NCI-H146 treated with DMSO at 0.1 percent for 48 hours (cell line): ENCODE measurements at regions not wholly inside any gene's neighbourhood (a gene's known extent, or its start where the extent isn't known, plus 50 kb on each side); places are given as distances from the start of the nearest gene placed in this dataset.
"Not testable (repeated sequence)": the region's sequence is repeated elsewhere in the genome, so short reads cannot be mapped to it uniquely, and the experiment has no call there.

ENCODE experiments used
- DNase-seq: peaks from one replicate; lab custom pipeline; 2025; ENCODE audit not compliant: unreplicated experiment; lab: John Stamatoyannopoulos, UW

- no peak for DNase-seq
These were observed 228.2 kb downstream of the RFPL4B start for GRCh38 chr6:112575309-112575834.

- DNase-seq = no peak
These were observed 229.3 kb downstream of the RFPL4B start for GRCh38 chr6:112576423-112576822.

- DNase-seq = no peak
These were observed 232.5 kb downstream of the RFPL4B start for GRCh38 chr6:112579601-112580000.

- no peak for DNase-seq
These were observed 233.9 kb downstream of the RFPL4B start for GRCh38 chr6:112581015-112581414.

- DNase-seq = no peak
These were observed 243.2 kb downstream of the RFPL4B start for GRCh38 chr6:112590326-112590725.

- no peak for DNase-seq
These were observed 244.2 kb downstream of the RFPL4B start for GRCh38 chr6:112591329-112591728.

GRCh38 chr6:112592159-112592558, 245.0 kb downstream of the RFPL4B start:
- DNase-seq = no peak

- DNase-seq = no peak
These were observed 247.9 kb downstream of the RFPL4B start for GRCh38 chr6:112594886-112595594.

GRCh38 chr6:112595841-112596240, 248.7 kb downstream of the RFPL4B start:
- no peak for DNase-seq

- DNase-seq = no peak
These were observed 250.0 kb downstream of the RFPL4B start for GRCh38 chr6:112597176-112597575.

GRCh38 chr6:112600168-112600567, 253.0 kb downstream of the RFPL4B start:
- DNase-seq = no peak

- DNase-seq = no peak
These were observed 256.6 kb downstream of the RFPL4B start for GRCh38 chr6:112603726-112604125.

GRCh38 chr6:112606656-112607435, 259.7 kb downstream of the RFPL4B start:
- no peak for DNase-seq

- DNase-seq = not testable (repeated sequence)
These were observed 261.8 kb downstream of the RFPL4B start for GRCh38 chr6:112608925-112609324.

GRCh38 chr6:112613410-112613809, 266.3 kb downstream of the RFPL4B start:
- no peak for DNase-seq

GRCh38 chr6:112618849-112619248, 271.7 kb downstream of the RFPL4B start:
- no peak for DNase-seq

GRCh38 chr6:112620812-112621569, 273.9 kb downstream of the RFPL4B start:
- DNase-seq = no peak

- no peak for DNase-seq
These were observed 274.9 kb downstream of the RFPL4B start for GRCh38 chr6:112622036-112622435.

GRCh38 chr6:112626468-112627082, 279.4 kb downstream of the RFPL4B start:
- DNase-seq = no peak

- DNase-seq = no peak
These were observed 287.2 kb downstream of the RFPL4B start for GRCh38 chr6:112634376-112634775.

GRCh38 chr6:112636650-112637262, 289.6 kb downstream of the RFPL4B start:
- DNase-seq = no peak
